ENCODE measurements at regions not wholly inside any gene's neighbourhood (a gene's known extent, or its start where the extent isn't known, plus 50 kb on each side); places are given as distances from the start of the nearest gene placed in this dataset.

- H3K4me1 ChIP-seq (ENCODE audit: control insufficient read depth in 4 of 4, insufficient read depth in 4 of 4, low read length in 3 of 4) = no peaks in the 10 kb centered on the region
- no peaks in the 10 kb centered on the region for H3K36me3 ChIP-seq (ENCODE audit: control insufficient read depth in 4 of 4, insufficient read depth in 3 of 4, low read depth in 1 of 4, low read length in 3 of 4)
- 83% methylated on average over 5 of the region's 5 CpGs for WGBS
- no peak for TF ChIP-seq RAD21 (IDR thresholded peaks at IDR 0.05)
- no peaks in the 10 kb centered on the region for H3K27me3 ChIP-seq (ENCODE audit: control insufficient read depth in 4 of 4, insufficient read depth in 4 of 4, low read length in 3 of 4)
- no peak overlapping the region for H3K4me3 ChIP-seq (ENCODE audit: low read depth in 1 of 3, low read length in 3 of 3)
- peaks cover 0 to 2% (median under 1%) of the 10 kb centered on the region in 4 donors for H3K9me3 ChIP-seq (ENCODE audit: control insufficient read depth in 4 of 4, low read length in 3 of 4)
- no peak overlapping the region for H3K27ac ChIP-seq (ENCODE audit: low read depth in 1 of 2, low read length in 2 of 2)
- no peak for DNase-seq (ENCODE audit: low spot score)
- no peak overlapping the region for H3K9ac ChIP-seq (ENCODE audit: low read depth in 1 of 2, low read length in 2 of 2)
These were observed 1142.3 kb upstream of the CELF2 start for GRCh38 chr10:9875353-9875752.

- TF ChIP-seq TAF1 (conservative IDR thresholded peaks at IDR 0.05) = no peak
- no peak for TF ChIP-seq FOXA2 (IDR thresholded peaks at IDR 0.05)
- TF ChIP-seq ZBTB33 (IDR thresholded peaks at IDR 0.05) = no peak
- no peak for TF ChIP-seq GABPA (IDR thresholded peaks at IDR 0.05 in 1 of 2, conservative IDR thresholded peaks at IDR 0.05 in 1 of 2)
- no peak for TF ChIP-seq JUND (IDR thresholded peaks at IDR 0.05)
- no peak for TF ChIP-seq CTCF (IDR thresholded peaks at IDR 0.05; ENCODE audit: low read depth, low read length, missing input control)
- no peak for TF ChIP-seq NR2F2 (IDR thresholded peaks at IDR 0.05)
- no peak for TF ChIP-seq HNF4A (conservative IDR thresholded peaks at IDR 0.05)
- no peak for TF ChIP-seq HNF4G (IDR thresholded peaks at IDR 0.05)
- TF ChIP-seq EGR1 (IDR thresholded peaks at IDR 0.05; ENCODE audit: low read depth in 2 of 2) = no peak
- TF ChIP-seq RAD21 (IDR thresholded peaks at IDR 0.05) = no peak
- TF ChIP-seq REST (IDR thresholded peaks at IDR 0.05) = no peak
- TF ChIP-seq ATF3 (IDR thresholded peaks at IDR 0.05) = no peak
- TF ChIP-seq YY1 (IDR thresholded peaks at IDR 0.05) = no peak
- TF ChIP-seq MAX (IDR thresholded peaks at IDR 0.05) = no peak
- no peak for TF ChIP-seq RXRA (IDR thresholded peaks at IDR 0.05)
- TF ChIP-seq SP1 (IDR thresholded peaks at IDR 0.05) = no peak
- no peak for TF ChIP-seq FOXA1 (IDR thresholded peaks at IDR 0.05)
- Histone ChIP-seq H3K27ac (ENCODE audit: low read depth in 1 of 2, low read length in 2 of 2) (no peak overlapping the region), H3K9me3 (ENCODE audit: control insufficient read depth in 4 of 4, low read length in 3 of 4) (peaks cover 0 to 6% (median 2%) of the 10 kb centered on the region in 4 donors), H3K36me3 (ENCODE audit: control insufficient read depth in 4 of 4, insufficient read depth in 3 of 4, low read depth in 1 of 4, low read length in 3 of 4) (no peaks in the 10 kb centered on the region), H3K9ac (ENCODE audit: low read depth in 1 of 2, low read length in 2 of 2) (no peak overlapping the region), H3K27me3 (ENCODE audit: control insufficient read depth in 4 of 4, insufficient read depth in 4 of 4, low read length in 3 of 4) (no peaks in the 10 kb centered on the region), H3K4me3 (ENCODE audit: low read depth in 1 of 3, low read length in 3 of 3) (no peak overlapping the region), H3K4me1 (ENCODE audit: control insufficient read depth in 4 of 4, insufficient read depth in 4 of 4, low read length in 3 of 4) (no peaks in the 10 kb centered on the region)
- no peak for DNase-seq (ENCODE audit: low spot score)
- WGBS = 90% methylated on average over 12 of the region's 12 CpGs
These were observed 1139.7 kb upstream of the CELF2 start for GRCh38 chr10:9877978-9878377.
